MM.1S (cell line): ENCODE measurements at regions not wholly inside any gene's neighbourhood (a gene's known extent, or its start where the extent isn't known, plus 50 kb on each side); places are given as distances from the start of the nearest gene placed in this dataset.

Experiments used
- DNase-seq: peaks from one replicate; pipeline ENCODE4 v3.0.0-alpha.2; 2015
- H2AFZ ChIP-seq: fragments of 300-600 bp; sonication (generic); 2 replicates; pipeline ENCODE4 v1.6.0; 2016; ENCODE audit warnings: antibody characterized with exemption, low read length
- H3F3A ChIP-seq: fragments of 300-600 bp; sonication (generic); 2 replicates; pipeline ENCODE4 v1.6.1; 2016; ENCODE audit warnings: mild to moderate bottlenecking, antibody characterized with exemption, low read length, moderate library complexity, mixed read lengths; ENCODE audit not compliant: insufficient read depth
- H3K27ac ChIP-seq: fragments of 300-600 bp; sonication (generic); 2 replicates; pipeline ENCODE4 v1.5.1; 2016; ENCODE audit warnings: mild to moderate bottlenecking, low read length
- H3K27me3 ChIP-seq: fragments of 300-600 bp; sonication (generic); replicated peaks from 2 replicates; pipeline ENCODE4 v1.6.0; 2016; ENCODE audit warnings: low read length; ENCODE audit not compliant: insufficient read depth
- H3K36me3 ChIP-seq: fragments of 300-600 bp; sonication (generic); replicated peaks from 2 replicates; pipeline ENCODE4 v1.6.1; 2016; ENCODE audit warnings: mild to moderate bottlenecking, low read length, mixed read lengths; ENCODE audit not compliant: insufficient read depth
- H3K4me1 ChIP-seq: fragments of 300-600 bp; sonication (generic); 2 replicates; pipeline ENCODE4 v1.6.1; 2016; ENCODE audit warnings: low read length, mixed read lengths
- H3K4me2 ChIP-seq: fragments of 300-600 bp; sonication (generic); 2 replicates; pipeline ENCODE4 v1.6.0; 2016; ENCODE audit warnings: low read depth, low read length
- H3K4me3 ChIP-seq: fragments of 300-600 bp; sonication (generic); 2 replicates; pipeline ENCODE4 v1.5.1; 2016; ENCODE audit warnings: low read length, mixed read lengths
- H3K79me2 ChIP-seq: fragments of 300-600 bp; sonication (generic); 2 replicates; pipeline ENCODE4 v1.6.1; 2016; ENCODE audit warnings: mixed run types, low read length, mixed read lengths
- H3K9ac ChIP-seq: fragments of 300-600 bp; sonication (generic); 2 replicates; pipeline ENCODE4 v1.6.1; 2016; ENCODE audit warnings: low read length, mixed read lengths
- H3K9me2 ChIP-seq: fragments of 300-600 bp; sonication (generic); replicated peaks from 2 replicates; pipeline ENCODE4 v1.6.1; 2016; ENCODE audit warnings: mild to moderate bottlenecking, low read length, mixed read lengths; ENCODE audit not compliant: insufficient read depth
- H3K9me3 ChIP-seq: fragments of 300-600 bp; sonication (generic); replicated peaks from 2 replicates; pipeline ENCODE4 v1.6.1; 2016; ENCODE audit warnings: mild to moderate bottlenecking, low read length, mixed read lengths; ENCODE audit not compliant: insufficient read depth
- H4K20me1 ChIP-seq: fragments of 300-600 bp; sonication (generic); 2 replicates; pipeline ENCODE4 v1.6.1; 2016; ENCODE audit warnings: mild to moderate bottlenecking, low read length, moderate library complexity, mixed read lengths; ENCODE audit not compliant: insufficient read depth
- CTCF ChIP-seq: fragments of 300-600 bp; sonication (generic); IDR thresholded peaks from 2 replicates; pipeline ENCODE4 v1.5.1; 2016; ENCODE audit warnings: antibody characterized with exemption, low read length, mixed read lengths
- EZH2 ChIP-seq: fragments of 300-600 bp; sonication (generic); optimal IDR thresholded peaks from 2 replicates; pipeline ENCODE3; 2017; ENCODE audit warnings: low read depth, mild to moderate bottlenecking, antibody characterized with exemption, low read length, mixed read lengths
- EZH2phosphoT487 ChIP-seq: fragments of 300-600 bp; sonication (generic); IDR thresholded peaks from 2 replicates; pipeline ENCODE4 v1.6.1; 2018; ENCODE audit warnings: antibody characterized with exemption, low read length

GRCh38 chr6:56366141-56366852 is 118.9 kb upstream of the COL21A1 start:
- Histone ChIP-seq H4K20me1 (no peaks in the 10 kb centered on the region), H3F3A (no peaks in the 10 kb centered on the region), H2AFZ (no peak overlapping the region), H3K27me3 (no peaks in the 10 kb centered on the region), H3K9me2 (no peaks in the 10 kb centered on the region), H3K9ac (no peak overlapping the region), H3K4me3 (no peak overlapping the region), H3K27ac (no peak overlapping the region), H3K79me2 (no peaks in the 10 kb centered on the region), H3K4me1 (peaks cover 14% of the 10 kb centered on the region), H3K36me3 (no peaks in the 10 kb centered on the region), H3K9me3 (no peaks in the 10 kb centered on the region), H3K4me2 (no peak overlapping the region)
- DNase-seq, result no peak
- TF ChIP-seq EZH2, result no peak
- TF ChIP-seq CTCF, result no peak
- no peak for TF ChIP-seq EZH2phosphoT487

GRCh38 chr6:56364827-56365339 is 117.5 kb upstream of the COL21A1 start:
- Histone ChIP-seq H3K9me2 (no peaks in the 10 kb centered on the region), H3K27me3 (no peaks in the 10 kb centered on the region), H4K20me1 (no peaks in the 10 kb centered on the region), H3K79me2 (no peaks in the 10 kb centered on the region), H2AFZ (no peak overlapping the region), H3K4me2 (no peak overlapping the region), H3K27ac (no peak overlapping the region), H3K4me3 (no peak overlapping the region), H3F3A (no peaks in the 10 kb centered on the region), H3K9me3 (no peaks in the 10 kb centered on the region), H3K9ac (no peak overlapping the region), H3K36me3 (no peaks in the 10 kb centered on the region), H3K4me1 (no peaks in the 10 kb centered on the region)
- DNase-seq, result no peak
- TF ChIP-seq EZH2phosphoT487 (no peak), CTCF (no peak), EZH2 (no peak)

- Histone ChIP-seq H3K27ac (no peak overlapping the region), H3K9me3 (no peaks in the 10 kb centered on the region), H3F3A (no peaks in the 10 kb centered on the region), H3K4me3 (no peak overlapping the region), H3K9ac (no peak overlapping the region), H3K4me1 (no peaks in the 10 kb centered on the region), H3K79me2 (no peaks in the 10 kb centered on the region), H4K20me1 (no peaks in the 10 kb centered on the region), H2AFZ (no peak overlapping the region), H3K9me2 (no peaks in the 10 kb centered on the region), H3K36me3 (no peaks in the 10 kb centered on the region), H3K27me3 (no peaks in the 10 kb centered on the region), H3K4me2 (no peak overlapping the region)
- no peak for TF ChIP-seq CTCF
- no peak for TF ChIP-seq EZH2phosphoT487
- no peak for TF ChIP-seq EZH2
- no peak for DNase-seq
Measured at GRCh38 chr6:56364431-56364826, 117.0 kb upstream of the COL21A1 start.
